RWPE2 (cell line): ENCODE measurements at regions not wholly inside any gene's neighbourhood (a gene's known extent, or its start where the extent isn't known, plus 50 kb on each side); places are given as distances from the start of the nearest gene placed in this dataset.

Source experiments
- ATAC-seq: fragments of 200-7000 bp; cut with Tn5 transposase; 3 replicates; pipeline ENCODE4 v1.9.1; 2021; ENCODE audit warnings: low read depth
- DNase-seq: peaks from one replicate; pipeline ENCODE4 v3.0.0-alpha.2; 2020; ENCODE audit warnings: low spot score
- H3K27ac ChIP-seq: fragments of 450-650 bp; 2 replicates; pipeline ENCODE4 v1.5.1; 2017; ENCODE audit warnings: mild to moderate bottlenecking; ENCODE audit not compliant: poor library complexity, severe bottlenecking
- H3K27me3 ChIP-seq: fragments of 250-450 bp; sonication (Bioruptor Pico); 2 replicates; pipeline ENCODE4 v1.5.1; 2021; ENCODE audit warnings: mild to moderate bottlenecking, moderate library complexity; ENCODE audit not compliant: insufficient read depth, poor library complexity, severe bottlenecking
- H3K36me3 ChIP-seq: fragments of 250-450 bp; sonication (Bioruptor Pico); 2 replicates; pipeline ENCODE4 v1.5.1; 2020; ENCODE audit warnings: low read depth, mild to moderate bottlenecking, moderate library complexity
- H3K4me1 ChIP-seq: fragments of 250-450 bp; sonication (Bioruptor Pico); 2 replicates; pipeline ENCODE4 v1.5.1; 2021; ENCODE audit warnings: mild to moderate bottlenecking, moderate library complexity; ENCODE audit not compliant: insufficient read depth, poor library complexity, severe bottlenecking
- H3K4me3 ChIP-seq: fragments of 250-450 bp; sonication (Bioruptor Pico); 2 replicates; pipeline ENCODE4 v1.5.1; 2021; ENCODE audit warnings: mild to moderate bottlenecking, moderate library complexity; ENCODE audit not compliant: severe bottlenecking
- H3K9me3 ChIP-seq: fragments of 250-450 bp; sonication (Bioruptor Pico); 2 replicates; pipeline ENCODE4 v1.5.1; 2021; ENCODE audit warnings: mild to moderate bottlenecking, moderate library complexity; ENCODE audit not compliant: severe bottlenecking
- CTCF ChIP-seq: fragments of 450-650 bp; IDR thresholded peaks from one replicate; pipeline ENCODE4 v1.5.1; 2017; ENCODE audit warnings: mild to moderate bottlenecking, moderate library complexity; ENCODE audit not compliant: poor library complexity, severe bottlenecking

GRCh38 chr6:26270903-26271667, 93.9 kb upstream of the BTN3A2 start:
- TF ChIP-seq CTCF, result no peak
- peak; percentile 36 for ATAC-seq
- no peaks in the 10 kb centered on the region for H3K27me3 ChIP-seq
- H3K4me3 ChIP-seq, result peak overlapping the region; percentile 47
- H3K9me3 ChIP-seq, result no peaks in the 10 kb centered on the region
- H3K27ac ChIP-seq, result peak overlapping the region; percentile 92
- peak; percentile 78 for DNase-seq
- H3K36me3 ChIP-seq, result no peaks in the 10 kb centered on the region
- H3K4me1 ChIP-seq, result peaks cover 14% of the 10 kb centered on the region

DNA sequence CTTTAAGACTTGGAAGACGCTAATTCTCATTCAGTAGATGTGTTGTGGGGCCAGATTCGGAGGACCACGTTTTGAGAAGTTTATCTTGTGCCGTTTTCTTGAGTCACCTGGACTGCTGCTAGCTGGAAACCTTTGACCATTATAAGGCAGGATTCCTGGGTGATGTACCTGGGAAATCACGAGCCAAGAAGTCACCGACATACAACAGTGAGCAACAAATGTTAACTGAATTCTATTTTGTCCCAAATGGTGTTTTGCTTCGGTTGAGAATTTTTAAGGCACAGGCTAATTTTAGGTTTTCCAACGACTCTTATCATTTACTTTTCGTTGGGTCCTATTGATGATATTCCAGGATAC, 93.4 kb upstream of the BTN3A2 start:
- peaks cover 14% of the 10 kb centered on the region for H3K4me1 ChIP-seq
- ATAC-seq (no peak), DNase-seq (no peak)
- H3K36me3 ChIP-seq, result no peaks in the 10 kb centered on the region
- H3K27me3 ChIP-seq, result no peaks in the 10 kb centered on the region
- peak overlapping the region; percentile 47 for H3K4me3 ChIP-seq
- H3K27ac ChIP-seq, result peak overlapping the region; percentile 92
- H3K9me3 ChIP-seq, result no peaks in the 10 kb centered on the region
- no peak for TF ChIP-seq CTCF

- no peaks in the 10 kb centered on the region for H3K36me3 ChIP-seq
- peak overlapping the region; percentile 92 for H3K27ac ChIP-seq
- TF ChIP-seq CTCF, result no peak
- H3K4me3 ChIP-seq, result peak overlapping the region; percentile 47
- H3K9me3 ChIP-seq, result no peaks in the 10 kb centered on the region
- H3K27me3 ChIP-seq, result no peaks in the 10 kb centered on the region
- ATAC-seq (0 out of 3 replicates have a peak, but pooled peaks have one; percentile 7), DNase-seq (no peak)
- H3K4me1 ChIP-seq, result peaks cover 14% of the 10 kb centered on the region
Observed at GRCh38 chr6:26272171-26272637, 92.8 kb upstream of the BTN3A2 start.

DNA sequence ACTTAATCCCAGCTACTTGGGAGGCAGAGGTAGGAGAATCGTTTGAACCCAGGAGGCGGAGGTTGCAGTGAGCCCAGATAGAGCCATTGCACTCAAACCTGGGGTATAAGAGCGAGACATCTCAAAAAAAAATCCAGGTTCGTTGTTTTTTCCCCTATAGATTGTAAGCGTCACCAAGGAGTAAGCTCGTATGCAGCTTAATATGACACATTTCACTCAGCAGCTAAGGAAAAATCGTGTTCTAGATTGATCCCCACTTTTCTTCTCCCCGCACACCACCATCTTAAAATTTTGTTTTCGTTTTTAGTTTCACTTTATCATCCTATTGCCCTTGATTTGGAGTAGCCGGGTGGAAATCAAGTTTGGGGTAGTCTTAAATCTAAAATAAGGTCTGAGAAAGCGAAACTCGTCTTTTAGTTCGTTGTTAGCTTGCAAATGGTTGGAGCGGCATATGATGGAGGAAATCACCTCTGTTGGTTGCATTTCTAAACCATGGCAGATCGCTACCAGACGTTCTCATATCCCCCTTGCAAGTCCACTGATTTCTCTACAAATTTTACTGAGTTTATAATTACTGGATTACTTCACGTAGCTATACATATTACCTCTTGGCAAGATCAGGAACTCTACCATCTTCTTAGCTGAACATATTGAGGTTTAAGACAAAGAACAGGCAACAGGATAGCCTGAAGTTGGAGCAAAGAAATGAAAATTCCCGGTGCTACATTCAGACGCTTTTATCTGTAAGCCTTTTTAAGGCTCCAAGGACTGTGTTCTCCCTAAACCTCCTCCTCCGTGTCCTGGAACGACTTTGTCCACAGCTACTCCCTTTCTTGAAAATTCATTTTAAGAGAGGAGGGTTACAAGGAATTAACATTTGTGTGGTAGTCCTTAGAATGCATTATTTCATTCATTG, 91.1 kb upstream of the BTN3A2 start:
- DNase-seq, result no peak
- peak overlapping the region; percentile 47 for H3K4me3 ChIP-seq
- H3K9me3 ChIP-seq, result no peaks in the 10 kb centered on the region
- H3K27me3 ChIP-seq, result no peaks in the 10 kb centered on the region
- peak overlapping the region; percentile 92 for H3K27ac ChIP-seq
- H3K4me1 ChIP-seq, result peaks cover 14% of the 10 kb centered on the region
- ATAC-seq, result no peak
- no peak for TF ChIP-seq CTCF
- H3K36me3 ChIP-seq, result no peaks in the 10 kb centered on the region
